ENCODE measurements at regions not wholly inside any gene's neighbourhood (a gene's known extent, or its start where the extent isn't known, plus 50 kb on each side); places are given as distances from the start of the nearest gene placed in this dataset.
A peak's percentile ranks its signal among the peaks of the same experiment; 100 is the strongest.
"Not testable (repeated sequence)": the region's sequence is repeated elsewhere in the genome, so short reads cannot be mapped to it uniquely, and the experiment has no call there.

DNA sequence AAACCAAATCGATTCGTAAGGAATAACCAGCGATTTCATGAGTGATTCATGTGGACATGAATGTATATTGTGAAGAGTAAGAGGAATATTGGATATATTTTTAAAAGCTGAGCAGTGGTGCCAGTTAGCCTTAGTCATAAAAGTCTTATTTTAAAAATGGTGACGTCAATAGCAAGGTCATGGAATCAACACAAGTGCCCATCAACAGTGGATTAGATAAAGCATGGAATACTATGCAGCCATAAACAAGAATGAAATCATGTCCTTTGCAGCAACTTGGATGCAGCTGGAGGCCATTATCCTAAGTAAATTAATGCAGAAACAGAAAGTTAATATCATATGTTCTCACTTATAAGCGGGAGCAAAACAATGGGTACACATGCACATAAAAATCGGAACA, 89.0 kb upstream of the STOX2 start:
- no peak for DNase-seq

DNA sequence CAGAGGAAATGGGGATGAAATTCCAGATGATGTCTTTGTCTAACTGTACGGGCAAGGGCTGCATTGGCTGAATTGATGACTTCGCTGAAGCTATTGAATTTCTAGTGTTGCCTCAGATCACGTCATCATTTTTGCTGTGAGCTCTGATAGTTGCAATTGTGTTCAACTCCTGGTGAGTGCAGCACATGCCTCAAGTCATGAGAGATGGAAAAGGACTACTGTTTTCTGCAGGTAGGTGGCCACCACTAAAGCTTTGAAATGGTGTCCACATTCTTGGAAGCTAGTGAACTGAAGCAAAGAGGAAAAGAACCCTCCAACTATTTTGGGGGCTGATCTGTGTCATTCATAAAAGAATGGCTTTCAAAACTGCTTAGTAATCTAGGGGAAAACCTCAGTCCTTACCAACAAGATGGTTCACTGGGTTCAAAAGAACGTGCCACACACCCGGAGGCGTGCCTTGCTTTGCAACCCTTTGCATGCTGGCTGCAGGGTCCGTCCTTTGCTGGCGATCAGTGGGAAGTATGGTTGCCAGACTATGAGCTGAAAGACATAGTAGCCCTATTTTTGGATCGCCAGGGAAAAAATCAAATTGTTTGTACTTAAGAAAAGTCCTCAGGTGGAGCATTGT, 88.1 kb upstream of the STOX2 start:
- DNase-seq: no peak

GRCh38 chr4:183818591-183818990, 86.5 kb upstream of the STOX2 start:
- not testable (repeated sequence) for DNase-seq

GRCh38 chr4:183821076-183821853, 83.8 kb upstream of the STOX2 start:
- DNase-seq: no peak

GRCh38 chr4:183823434-183823833, 81.7 kb upstream of the STOX2 start:
- no peak for DNase-seq

DNA sequence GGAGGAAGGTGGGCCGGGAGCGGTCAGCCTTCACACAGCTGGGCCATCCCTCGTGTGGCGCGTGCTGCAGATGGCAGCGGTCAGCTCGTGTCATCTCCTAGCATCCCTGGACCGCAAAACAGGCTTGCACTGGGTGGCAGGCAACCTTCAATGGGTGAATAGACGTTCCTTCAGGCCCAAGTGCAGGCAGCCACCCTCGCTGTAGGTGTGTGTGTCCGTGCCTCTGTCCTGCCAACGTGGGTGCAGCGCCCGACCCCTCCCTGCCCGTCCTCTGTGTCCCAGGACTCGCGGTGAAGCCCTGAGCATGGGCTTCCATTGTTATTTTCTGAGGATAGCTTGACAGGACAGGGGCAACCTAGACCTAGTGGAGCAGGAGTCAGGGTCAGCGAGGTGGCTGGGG, 79.8 kb upstream of the STOX2 start:
- no peak for DNase-seq

- no peak for DNase-seq
These were observed 78.6 kb upstream of the STOX2 start for GRCh38 chr4:183826461-183826860.

- no peak for DNase-seq
These were observed 77.0 kb upstream of the STOX2 start for GRCh38 chr4:183828125-183828524.

GRCh38 chr4:183828839-183829238, 76.3 kb upstream of the STOX2 start:
- DNase-seq: no peak

DNA sequence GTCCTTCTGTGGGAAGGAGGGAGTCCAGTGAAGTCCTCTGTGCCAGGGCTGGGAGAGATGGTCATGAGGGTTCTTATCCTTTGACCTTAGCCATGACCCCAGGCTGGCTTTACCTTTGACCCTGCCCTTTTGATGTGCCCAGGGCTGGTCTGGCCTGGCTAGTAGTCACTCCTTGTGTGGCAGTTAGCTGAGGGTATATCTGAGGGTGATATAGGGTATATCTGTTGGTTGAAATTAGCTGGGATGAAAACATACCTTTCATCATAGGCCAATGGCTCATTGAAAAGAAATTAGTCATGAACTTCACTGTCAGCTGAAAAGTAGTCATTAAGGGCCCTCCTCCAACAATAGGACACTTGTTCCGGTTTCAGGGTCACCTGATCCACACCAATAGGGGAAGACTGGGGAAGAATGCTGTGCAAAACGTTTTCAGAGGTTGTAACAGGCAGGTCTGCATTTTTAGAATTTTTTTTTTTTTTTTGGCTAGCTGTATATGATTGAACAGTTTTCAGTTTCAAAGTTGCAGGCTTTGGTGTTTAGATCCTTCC, 74.6 kb upstream of the STOX2 start:
- DNase-seq: no peak

DNA sequence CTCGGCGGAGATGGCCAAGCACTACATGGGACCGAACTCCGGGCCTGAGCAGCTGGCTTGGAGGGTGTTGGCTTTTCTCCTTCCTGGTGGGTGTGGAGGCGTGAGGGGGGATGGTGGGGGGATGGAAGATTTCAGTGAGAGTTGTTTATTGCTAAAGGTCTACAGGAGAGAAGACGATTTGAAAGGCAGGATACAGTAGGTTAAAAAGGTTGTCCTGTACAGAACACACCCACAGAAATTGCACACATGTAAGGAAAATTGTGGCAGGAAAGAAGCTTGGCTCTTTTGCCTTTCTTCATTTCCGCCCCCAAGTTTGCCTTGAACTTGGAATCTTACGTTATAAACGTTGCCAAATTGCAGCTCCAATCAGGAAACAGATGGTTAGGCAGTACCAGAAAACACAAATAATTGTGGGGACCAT, 74.1 kb upstream of the STOX2 start:
- DNase-seq: no peak

- DNase-seq: no peak
These were observed 73.4 kb upstream of the STOX2 start for GRCh38 chr4:183831683-183832082.

DNA sequence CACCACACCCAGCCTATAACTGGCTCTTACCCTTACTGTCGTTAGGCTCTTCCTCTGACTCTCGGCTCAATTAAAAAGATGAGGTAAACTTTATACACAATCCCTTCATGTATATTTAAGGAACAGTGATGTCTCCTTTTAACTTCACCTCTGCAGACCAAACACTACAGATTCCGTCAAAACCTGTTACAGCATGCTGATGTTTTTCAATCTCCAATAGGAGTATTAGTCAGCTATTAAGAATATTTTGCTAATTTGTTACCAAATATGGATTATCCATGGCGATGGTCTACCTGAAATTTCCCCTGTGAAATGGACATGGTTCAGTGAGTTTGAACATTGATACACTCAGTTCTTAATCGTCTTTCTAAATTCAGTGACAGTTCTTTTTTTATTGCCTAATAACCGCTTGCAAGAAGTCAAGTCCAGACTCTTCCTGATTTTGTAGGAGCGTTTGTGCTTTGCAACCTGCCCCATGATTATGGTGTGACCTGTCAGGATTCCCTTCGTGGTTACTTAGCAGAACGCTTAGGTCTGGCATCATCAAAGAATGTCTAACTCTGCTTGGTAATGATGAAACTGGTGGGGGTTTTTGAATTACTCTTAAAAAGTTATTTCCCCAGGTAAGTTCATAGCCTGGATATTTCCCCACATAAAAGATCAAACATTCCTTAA, 72.2 kb upstream of the STOX2 start:
- DNase-seq: no peak

GRCh38 chr4:183834252-183834651, 70.9 kb upstream of the STOX2 start:
- no peak for DNase-seq

GRCh38 chr4:183837222-183837621, 67.9 kb upstream of the STOX2 start:
- no peak for DNase-seq

- DNase-seq: no peak
These were observed 66.0 kb upstream of the STOX2 start for GRCh38 chr4:183838987-183839712.

DNA sequence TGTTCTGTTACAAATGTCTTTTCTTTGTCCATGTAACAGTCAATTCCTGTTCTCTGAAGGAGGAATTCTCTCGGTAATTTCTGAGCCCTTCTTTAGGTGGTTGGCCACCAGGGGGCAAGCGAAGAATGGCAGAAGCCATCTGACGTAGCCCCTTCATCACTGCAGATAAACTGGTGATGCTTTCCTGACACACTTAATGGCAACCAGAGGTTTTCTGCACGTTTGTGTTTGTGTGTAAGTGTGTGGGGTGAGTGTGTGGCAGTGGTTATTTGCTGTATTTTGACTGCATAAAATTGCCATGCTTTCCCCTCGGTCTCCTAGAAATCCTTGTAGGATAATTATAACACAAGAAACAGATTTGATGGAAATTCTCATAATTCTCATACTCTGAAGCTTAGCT, 64.8 kb upstream of the STOX2 start:
- DNase-seq: peak; percentile 40

GRCh38 chr4:183841001-183841400, 64.1 kb upstream of the STOX2 start:
- no peak for DNase-seq

DNA sequence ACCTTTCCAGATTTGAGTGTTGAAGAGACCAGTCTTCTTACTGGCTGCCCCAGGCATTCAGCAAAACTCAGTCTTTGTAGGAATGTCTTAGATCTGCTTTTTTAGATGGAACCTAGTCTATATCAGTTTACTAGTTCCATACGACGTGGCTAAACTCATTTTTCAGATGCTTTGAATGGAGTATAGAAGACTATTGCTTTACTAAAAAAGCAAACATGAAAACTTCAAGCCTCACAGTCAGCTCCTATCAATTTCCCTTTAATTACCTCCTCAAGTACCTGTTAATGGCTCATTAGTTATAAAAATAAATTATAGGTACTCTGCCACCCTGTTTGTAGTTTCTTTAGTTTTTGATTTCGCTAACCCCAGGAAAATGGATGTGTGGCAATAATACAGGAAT, 63.0 kb upstream of the STOX2 start:
- no peak for DNase-seq

DNA sequence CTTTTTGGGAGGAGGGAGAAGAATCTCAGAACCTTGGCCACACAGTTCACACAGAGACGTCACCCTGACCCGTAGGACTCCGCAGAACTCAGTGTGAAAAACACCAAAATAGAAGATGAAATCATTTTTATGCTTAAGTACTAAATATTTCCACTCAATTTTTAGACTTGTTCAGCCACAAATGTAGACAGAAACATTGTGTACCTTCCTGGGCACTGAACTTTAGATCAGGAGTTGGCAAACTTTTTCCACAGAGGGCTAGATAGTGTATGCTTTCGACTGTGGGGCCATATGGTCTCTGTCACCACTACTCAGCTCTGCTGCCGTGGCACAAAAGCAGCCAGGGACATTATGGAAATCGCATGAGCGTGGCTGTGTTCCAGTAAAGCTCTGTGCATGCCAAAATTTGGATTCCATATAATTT, 61.8 kb upstream of the STOX2 start:
- no peak for DNase-seq

- no peak for DNase-seq
These were observed 58.2 kb upstream of the STOX2 start for GRCh38 chr4:183846951-183847350.

DNA sequence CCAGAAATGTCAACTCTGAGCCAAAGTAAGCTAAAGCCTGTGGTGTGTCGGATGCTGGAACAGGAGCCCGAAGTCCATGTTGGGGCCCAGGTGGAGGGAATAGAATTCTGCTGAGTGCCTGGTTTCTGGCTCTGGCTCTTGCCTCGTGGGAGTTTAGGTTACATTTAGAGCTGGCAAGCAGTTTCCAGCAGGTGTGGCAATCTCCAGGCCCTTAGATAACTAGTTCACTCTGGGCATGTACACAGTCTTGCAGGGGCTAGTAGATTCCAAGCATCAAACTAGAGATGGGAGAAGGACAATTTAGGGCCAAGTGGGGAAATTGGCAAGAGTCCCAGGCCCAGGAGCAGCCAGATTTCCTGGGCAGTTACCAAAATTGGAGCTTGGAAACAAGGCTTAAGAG, 56.3 kb upstream of the STOX2 start:
- no peak for DNase-seq

DNA sequence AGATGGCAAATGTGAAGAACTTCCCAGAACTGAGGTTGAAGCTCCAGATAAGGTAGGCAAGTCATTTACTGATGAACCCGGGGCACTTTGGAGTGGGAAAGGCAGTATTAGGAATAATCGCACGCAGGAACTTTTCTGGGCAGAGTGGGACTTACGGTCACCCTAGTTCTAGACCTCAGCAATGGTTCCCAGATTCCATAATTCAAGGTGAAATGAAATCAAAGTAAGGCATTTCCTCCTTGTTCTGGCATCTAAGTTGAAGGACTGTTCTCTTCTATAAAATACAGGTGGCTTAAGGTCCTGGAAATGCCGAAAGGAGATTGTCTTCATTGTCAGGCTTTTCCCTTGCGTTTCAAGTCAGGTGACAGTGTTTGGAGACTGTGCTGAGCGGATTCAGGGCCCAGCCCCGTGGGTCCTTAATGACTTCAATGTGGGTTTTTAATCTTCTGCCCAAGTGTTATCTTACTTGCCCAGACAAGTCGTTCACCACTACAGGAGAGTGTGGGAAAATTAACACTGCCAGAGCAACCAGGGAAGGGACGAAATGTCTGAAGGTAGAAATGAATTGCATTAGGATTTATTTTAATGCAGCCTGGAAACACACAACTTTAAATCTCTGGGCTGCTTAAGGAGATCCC, 52.1 kb upstream of the STOX2 start:
- DNase-seq: no peak
